Muscle of arm (tissue), 1 donor: ENCODE measurements at regions not wholly inside any gene's neighbourhood (a gene's known extent, or its start where the extent isn't known, plus 50 kb on each side); places are given as distances from the start of the nearest gene placed in this dataset.

ENCODE experiments used
- DNase-seq: peaks from one replicate; pipeline ENCODE4 v3.0.0-alpha.2; 2013

GRCh38 chr17:10976401-10976800 lies 138.5 kb upstream of the PIRT start:
- no peak for DNase-seq

GRCh38 chr17:10968007-10968406 lies 130.1 kb upstream of the PIRT start:
- DNase-seq, result no peak

- no peak for DNase-seq
Observed at GRCh38 chr17:10956821-10957220, 118.9 kb upstream of the PIRT start.

GRCh38 chr17:10944819-10945218 lies 106.9 kb upstream of the PIRT start:
- DNase-seq, result no peak

- no peak for DNase-seq
Observed at GRCh38 chr17:10936931-10937330, 99.0 kb upstream of the PIRT start.

GRCh38 chr17:10932938-10933337 lies 95.1 kb upstream of the PIRT start:
- no peak for DNase-seq

GRCh38 chr17:10931133-10931532 lies 93.2 kb upstream of the PIRT start:
- no peak for DNase-seq

- DNase-seq, result no peak
Observed at GRCh38 chr17:10927712-10928111, 89.8 kb upstream of the PIRT start.

GRCh38 chr17:10920558-10921108 lies 82.7 kb upstream of the PIRT start:
- no peak for DNase-seq

- peak; percentile 7 for DNase-seq
Observed at GRCh38 chr17:10907370-10907769, 69.5 kb upstream of the PIRT start.

DNA sequence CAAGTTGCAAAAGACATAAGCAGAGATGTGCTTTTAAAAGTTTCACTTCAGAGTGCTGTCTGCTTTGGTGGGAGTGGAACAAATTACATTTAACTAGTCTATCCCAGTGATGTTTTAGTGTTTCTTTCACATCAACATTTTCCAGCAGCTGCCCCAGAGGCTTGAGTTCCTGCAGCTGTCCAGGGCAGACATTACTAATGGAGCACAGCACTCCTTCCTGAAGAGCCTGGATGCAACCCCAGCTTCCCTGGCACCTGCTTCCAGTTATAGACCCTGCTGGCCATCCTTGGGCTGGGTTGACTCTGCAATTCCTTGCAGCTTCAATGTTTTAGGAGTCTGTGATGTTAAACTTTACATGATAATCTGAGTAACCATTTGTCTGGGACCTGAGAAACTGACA lies 61.4 kb upstream of the PIRT start:
- peak; percentile 23 for DNase-seq

GRCh38 chr17:10894220-10894619 lies 56.3 kb upstream of the PIRT start:
- DNase-seq, result no peak

DNA sequence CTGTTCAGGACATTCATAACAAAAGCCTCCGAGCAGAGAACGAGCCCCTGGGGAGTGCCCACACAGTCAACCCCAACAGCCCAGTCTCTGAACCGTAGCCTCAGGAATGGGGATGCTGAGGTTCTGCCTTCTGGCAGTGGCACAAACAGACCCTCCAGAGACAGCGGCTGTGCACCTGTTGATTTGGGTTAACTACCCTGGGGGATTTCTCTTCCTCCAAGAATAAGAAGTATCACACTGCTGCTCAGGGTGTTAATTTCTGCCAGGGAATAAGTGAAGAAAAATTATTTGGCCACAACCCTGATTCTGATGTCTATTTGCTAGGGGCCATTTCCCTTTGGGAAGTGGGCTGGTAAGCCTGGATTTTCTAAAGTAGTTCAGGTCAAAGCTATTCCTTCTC lies 51.0 kb upstream of the PIRT start:
- no peak for DNase-seq
